T-cell (primary cell): ENCODE measurements at regions not wholly inside any gene's neighbourhood (a gene's known extent, or its start where the extent isn't known, plus 50 kb on each side); places are given as distances from the start of the nearest gene placed in this dataset.
A peak's percentile ranks its signal among the peaks of the same experiment; 100 is the strongest.

Source experiments
- ATAC-seq, 4 experiments: fragments of 200-7000 bp in 3 of 4; fragments of 150-1000 bp in 1 of 4; cut with Tn5 transposase; replicated peaks in 1 of 4; 1 replicate in 3 of 4; 2 replicates in 1 of 4; pipeline ENCODE4 v1.10.0; 2021; ENCODE audit warnings: moderate library complexity in 3 of 4, mild to moderate bottlenecking in 2 of 4, moderate number of reproducible peaks in 1 of 4
- CTCF ChIA-PET, 2 donors: fragments of 300-600 bp; sonication (Branson Sonifier 250); formaldehyde crosslinking; loops; one replicate each; lab custom pipeline; 2022; ENCODE audit warnings: antibody characterized with exemption in 2 of 2; lab: Charles Lee
- POLR2A ChIA-PET, 2 donors: fragments of 300-600 bp; sonication (Branson Sonifier 250); formaldehyde crosslinking; loops; one replicate each; lab custom pipeline; 2022; ENCODE audit warnings: antibody characterized with exemption in 2 of 2; lab: Charles Lee
- DNase-seq, 35 experiments: peaks; one replicate each; pipeline versions ENCODE4 v3.0.0 to v3.0.0-alpha.2; 2013 to 2023
- H3K27ac ChIP-seq: one replicate; pipeline ENCODE4 v1.5.1; 2013; ENCODE audit warnings: low read length
- H3K27me3 ChIP-seq, 2 experiments: replicated peaks in 1 of 2; 1 replicate in 1 of 2; 2 replicates in 1 of 2; pipeline versions ENCODE4 v1.6.1 to v1.7.0; 2013; ENCODE audit warnings: low read length in 1 of 2, mixed read lengths in 1 of 2; ENCODE audit not compliant: control insufficient read depth in 2 of 2, insufficient read depth in 2 of 2; ENCODE audit errors: extremely low read depth in 1 of 2
- H3K36me3 ChIP-seq, 2 donors: 1 replicate in 1 of 2; 2 replicates in 1 of 2; pipeline versions ENCODE4 v1.6.1 to v1.7.0; 2013; ENCODE audit warnings: low read length in 1 of 2; ENCODE audit not compliant: control insufficient read depth in 2 of 2, insufficient read depth in 1 of 2; ENCODE audit errors: extremely low read depth in 1 of 2
- H3K4me1 ChIP-seq, 2 experiments: 1 replicate in 1 of 2; 2 replicates in 1 of 2; pipeline versions ENCODE4 v1.6.1 to v1.7.0; 2013; ENCODE audit warnings: low read length in 2 of 2, mixed read lengths in 1 of 2; ENCODE audit not compliant: insufficient read depth in 2 of 2, control insufficient read depth in 1 of 2; ENCODE audit errors: extremely low read depth in 1 of 2
- H3K4me3 ChIP-seq, 2 donors: 1 replicate in 1 of 2; 2 replicates in 1 of 2; pipeline versions ENCODE4 v1.5.1 to v1.7.0; 2013; ENCODE audit warnings: mild to moderate bottlenecking in 2 of 2, low read length in 1 of 2, moderate library complexity in 1 of 2; ENCODE audit not compliant: control insufficient read depth in 1 of 2; ENCODE audit errors: extremely low read depth in 1 of 2
- H3K9me3 ChIP-seq: 2 replicates; pipeline ENCODE4 v1.7.0; 2013
- H3K27ac Mint-ChIP-seq, 2 donors: one replicate each; pipeline ENCODE4 v1.8.0; 2020 to 2021; ENCODE audit warnings: mild to moderate bottlenecking in 2 of 2, mixed read lengths in 2 of 2
- H3K27me3 Mint-ChIP-seq, 2 donors: one replicate each; pipeline ENCODE4 v1.8.0; 2021 to 2022; ENCODE audit warnings: mixed read lengths in 2 of 2
- H3K36me3 Mint-ChIP-seq: one replicate; pipeline ENCODE4 v1.8.0; 2021; ENCODE audit warnings: mixed read lengths
- H3K4me1 Mint-ChIP-seq, 3 donors: one replicate each; pipeline ENCODE4 v1.8.0; 2020 to 2022; ENCODE audit warnings: mixed read lengths in 3 of 3, mild to moderate bottlenecking in 1 of 3
- H3K4me3 Mint-ChIP-seq, 3 donors: one replicate each; pipeline ENCODE4 v1.8.0; 2020 to 2022; ENCODE audit warnings: mild to moderate bottlenecking in 3 of 3, mixed read lengths in 3 of 3, moderate library complexity in 3 of 3
- H3K9me3 Mint-ChIP-seq, 3 donors: one replicate each; pipeline ENCODE4 v1.8.0; 2020 to 2022; ENCODE audit warnings: mixed read lengths in 3 of 3
- WGBS: methylation state at CpG from one replicate; pipeline ENCODE4 v1.1.5; 2013; ENCODE audit warnings: missing lambda C conversion rate; ENCODE audit not compliant: insufficient coverage; 5-methylcytosine and 5-hydroxymethylcytosine counted together

GRCh38 chr3:18591120-18591519 lies 166.0 kb upstream of the SATB1 start:
- ChIA-PET POLR2A (no interaction called here), CTCF (no interaction called here)
- DNase-seq (no peak), ATAC-seq (no peak)
- no peaks in the 10 kb centered on the region for H3K4me1 ChIP-seq
- H3K9me3 ChIP-seq = no peaks in the 10 kb centered on the region
- WGBS = no CpG with 5 or more reads among the region's 3 CpGs
- Mint-ChIP-seq H3K27ac (no peak overlapping the region), H3K27me3 (no peaks in the 10 kb centered on the region), H3K36me3 (no peaks in the 10 kb centered on the region), H3K4me1 (peaks cover 0 to 4% (median 0%) of the 10 kb centered on the region in 3 donors), H3K9me3 (no peaks in the 10 kb centered on the region), H3K4me3 (no peak overlapping the region)
- H3K27me3 ChIP-seq = no peaks in the 10 kb centered on the region
- no peak overlapping the region for H3K4me3 ChIP-seq
- no peaks in the 10 kb centered on the region for H3K36me3 ChIP-seq
- no peak overlapping the region for H3K27ac ChIP-seq

- ChIA-PET POLR2A (no interaction called here), CTCF (no interaction called here)
- H3K9me3 Mint-ChIP-seq = peaks cover 0 to 11% (median 8%) of the 10 kb centered on the region in 3 donors
Measured at GRCh38 chr3:18586076-18586475, 160.9 kb upstream of the SATB1 start.

GRCh38 chr3:18585004-18585968 lies 160.1 kb upstream of the SATB1 start:
- 100% methylated on average over 1 of the region's 1 CpG for WGBS
- H3K4me1 ChIP-seq = peaks cover 0 to 8% of the 10 kb centered on the region in 2 experiments
- CTCF ChIA-PET = no interaction called here
- H3K9me3 ChIP-seq = no peaks in the 10 kb centered on the region
- POLR2A ChIA-PET = interaction anchor here in 1 of 2 donors (0.6 kb wide), 1 partner anchor 135 kb away, joined by 3 read pairs; no protein-coding TSS in a partner anchor
- no peak overlapping the region for H3K27ac Mint-ChIP-seq
- H3K4me3 Mint-ChIP-seq = no peak overlapping the region
- no peak overlapping the region for H3K27ac ChIP-seq
- H3K27me3 ChIP-seq = no peaks in the 10 kb centered on the region
- DNase-seq = no peak
- no peak for ATAC-seq
- peaks cover 7% of the 10 kb centered on the region for H3K36me3 Mint-ChIP-seq
- H3K36me3 ChIP-seq = no peaks in the 10 kb centered on the region
- peaks cover 0 to 11% (median 8%) of the 10 kb centered on the region in 3 donors for H3K9me3 Mint-ChIP-seq
- H3K4me3 ChIP-seq = no peak overlapping the region
- H3K4me1 Mint-ChIP-seq = peaks cover 0 to 5% (median 3%) of the 10 kb centered on the region in 3 donors
- no peaks in the 10 kb centered on the region for H3K27me3 Mint-ChIP-seq

More at GRCh38 chr3:18586076-18586475, 160.9 kb upstream of the SATB1 start:
- H3K36me3 ChIP-seq = no peaks in the 10 kb centered on the region
- Mint-ChIP-seq H3K27ac (no peak overlapping the region), H3K4me3 (no peak overlapping the region), H3K27me3 (no peaks in the 10 kb centered on the region), H3K4me1 (peaks cover 3 to 5% (median 3%) of the 10 kb centered on the region in 3 donors), H3K36me3 (peaks cover 7% of the 10 kb centered on the region)
- H3K27ac ChIP-seq = no peak overlapping the region
- no peak for DNase-seq
- no CpG with 5 or more reads among the region's 2 CpGs for WGBS
- no peaks in the 10 kb centered on the region for H3K27me3 ChIP-seq
- no peaks in the 10 kb centered on the region for H3K9me3 ChIP-seq
- no peak overlapping the region for H3K4me3 ChIP-seq
- ATAC-seq = no peak
- peaks cover 0 to 8% of the 10 kb centered on the region in 2 experiments for H3K4me1 ChIP-seq

- Mint-ChIP-seq H3K4me3 (no peak overlapping the region), H3K36me3 (peaks cover 7% of the 10 kb centered on the region), H3K27me3 (no peaks in the 10 kb centered on the region), H3K27ac (no peak overlapping the region), H3K9me3 (peaks cover 0 to 11% (median 8%) of the 10 kb centered on the region in 3 donors), H3K4me1 (peaks cover 4 to 11% (median 7%) of the 10 kb centered on the region in 3 donors)
- DNase-seq = peak in 4 of 35 experiments; percentile 11 to 36 (median 16)
- no peak for ATAC-seq
- Histone ChIP-seq H3K4me3 (no peak overlapping the region), H3K36me3 (no peaks in the 10 kb centered on the region), H3K27ac (no peak overlapping the region), H3K4me1 (peaks cover 0 to 5% of the 10 kb centered on the region in 2 experiments), H3K9me3 (no peaks in the 10 kb centered on the region), H3K27me3 (no peaks in the 10 kb centered on the region)
- 33% methylated on average over 1 of the region's 2 CpGs for WGBS
- ChIA-PET POLR2A (no interaction called here), CTCF (no interaction called here)
Measured at GRCh38 chr3:18580268-18580667, 155.1 kb upstream of the SATB1 start.

GRCh38 chr3:18579661-18580060 lies 154.5 kb upstream of the SATB1 start:
- H3K4me3 ChIP-seq = no peak overlapping the region
- no peaks in the 10 kb centered on the region for H3K27me3 ChIP-seq
- H3K27me3 Mint-ChIP-seq = no peaks in the 10 kb centered on the region
- H3K27ac Mint-ChIP-seq = no peak overlapping the region
- 92% methylated on average over 2 of the region's 3 CpGs for WGBS
- H3K9me3 ChIP-seq = no peaks in the 10 kb centered on the region
- H3K4me1 ChIP-seq = no peaks in the 10 kb centered on the region
- peaks cover 0 to 8% (median 7%) of the 10 kb centered on the region in 3 donors for H3K4me1 Mint-ChIP-seq
- ChIA-PET CTCF (no interaction called here), POLR2A (no interaction called here)
- H3K36me3 Mint-ChIP-seq = peaks cover 7% of the 10 kb centered on the region
- no peak for ATAC-seq
- H3K27ac ChIP-seq = no peak overlapping the region
- H3K9me3 Mint-ChIP-seq = peaks cover 0 to 10% (median 8%) of the 10 kb centered on the region in 3 donors
- H3K36me3 ChIP-seq = no peaks in the 10 kb centered on the region
- H3K4me3 Mint-ChIP-seq = no peak overlapping the region
- DNase-seq = no peak

GRCh38 chr3:18575573-18575972 lies 150.4 kb upstream of the SATB1 start:
- CTCF ChIA-PET = no interaction called here

More at GRCh38 chr3:18575573-18575972, 150.4 kb upstream of the SATB1 start:
- no peak overlapping the region for H3K4me3 ChIP-seq
- no peak for DNase-seq
- no peak overlapping the region for H3K4me3 Mint-ChIP-seq
- no peaks in the 10 kb centered on the region for H3K9me3 ChIP-seq
- H3K36me3 ChIP-seq = no peaks in the 10 kb centered on the region
- POLR2A ChIA-PET = no interaction called here
- no CpG with 5 or more reads among the region's 8 CpGs for WGBS
- no peak overlapping the region for H3K27ac Mint-ChIP-seq
- no peaks in the 10 kb centered on the region for H3K9me3 Mint-ChIP-seq
- no peaks in the 10 kb centered on the region for H3K27me3 Mint-ChIP-seq
- no peak overlapping the region for H3K27ac ChIP-seq
- peaks cover 7 to 12% (median 7%) of the 10 kb centered on the region in 3 donors for H3K4me1 Mint-ChIP-seq
- no peaks in the 10 kb centered on the region for H3K27me3 ChIP-seq
- no peaks in the 10 kb centered on the region for H3K36me3 Mint-ChIP-seq
- no peak for ATAC-seq
- no peaks in the 10 kb centered on the region for H3K4me1 ChIP-seq
